NCI-H2196 (cell line): ENCODE measurements at regions not wholly inside any gene's neighbourhood (a gene's known extent, or its start where the extent isn't known, plus 50 kb on each side); places are given as distances from the start of the nearest gene placed in this dataset.

Experiments
- DNase-seq: peaks from one replicate; lab custom pipeline; 2025; ENCODE audit not compliant: unreplicated experiment; lab: John Stamatoyannopoulos, UW

- DNase-seq, result no peak
These were observed 61.4 kb upstream of the UFL1 start for GRCh38 chr6:96460052-96460700.

DNA sequence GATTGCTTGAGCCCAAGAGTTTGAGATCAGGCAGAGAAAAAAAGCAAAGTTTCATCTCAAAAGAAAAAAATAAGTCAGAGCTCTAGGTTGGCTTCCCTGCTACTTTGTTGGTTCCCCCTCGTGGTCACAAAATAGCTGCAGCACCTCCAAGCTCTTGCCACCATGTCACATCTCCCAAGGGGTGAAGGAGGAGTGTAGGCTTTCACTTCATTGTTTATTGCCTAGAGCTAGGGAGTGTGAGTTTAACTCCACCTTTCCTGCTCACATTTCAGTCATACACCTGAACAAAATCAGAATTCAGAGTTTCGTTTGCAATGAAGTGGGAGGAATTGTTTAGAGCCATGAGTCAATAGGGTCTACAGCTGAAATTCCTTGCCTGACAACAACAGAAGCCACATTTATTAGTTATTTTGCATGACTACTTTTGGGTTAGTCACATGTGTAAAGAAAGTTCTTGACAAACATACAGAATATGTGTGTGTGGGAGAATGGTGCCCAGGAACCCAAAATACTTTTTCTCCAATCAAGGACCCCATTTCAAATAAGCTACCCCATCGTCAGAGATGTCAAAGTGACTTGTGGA lies 56.2 kb upstream of the UFL1 start:
- DNase-seq, result no peak

GRCh38 chr6:96466147-96466863 lies 55.3 kb upstream of the UFL1 start:
- no peak for DNase-seq

GRCh38 chr6:96467814-96468213 lies 53.8 kb upstream of the UFL1 start:
- no peak for DNase-seq

GRCh38 chr6:96468281-96468680 lies 53.3 kb upstream of the UFL1 start:
- DNase-seq, result no peak

GRCh38 chr6:96468681-96469224 lies 52.9 kb upstream of the UFL1 start:
- DNase-seq, result no peak

DNA sequence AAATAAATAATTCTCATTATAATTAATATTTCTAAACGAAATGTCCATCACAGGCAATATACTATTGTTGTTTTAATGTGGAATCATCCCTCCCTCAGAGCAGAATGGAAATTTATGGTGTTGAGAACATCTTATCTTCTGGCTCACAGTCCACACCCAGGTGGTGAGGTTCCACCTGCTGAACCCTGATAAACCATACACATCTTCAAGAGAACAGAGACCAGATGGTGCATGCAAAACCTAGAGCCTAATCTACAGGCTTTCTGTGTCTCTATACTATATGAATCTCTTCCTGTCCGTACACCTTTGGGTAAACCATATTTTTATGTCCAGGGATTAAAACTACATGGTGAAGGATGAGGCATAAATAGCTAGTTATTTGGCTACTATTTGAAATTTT lies 52.3 kb upstream of the UFL1 start:
- no peak for DNase-seq

GRCh38 chr6:96470296-96470695 lies 51.3 kb upstream of the UFL1 start:
- DNase-seq, result no peak
